CD14-positive monocyte (primary cell): ENCODE measurements at regions not wholly inside any gene's neighbourhood (a gene's known extent, or its start where the extent isn't known, plus 50 kb on each side); places are given as distances from the start of the nearest gene placed in this dataset.

Source experiments
- DNase-seq, 3 donors: peaks; one replicate each; pipeline ENCODE4 v3.0.0-alpha.2; 2011 to 2022
- H2AFZ ChIP-seq: 2 replicates; pipeline ENCODE4 v1.6.0; 2012; ENCODE audit warnings: mild to moderate bottlenecking, low read depth, low read length, inconsistent platforms; ENCODE audit not compliant: insufficient read depth, poor library complexity, severe bottlenecking
- H3K27ac ChIP-seq, 2 donors: 1 replicate in 1 of 2; 2 replicates in 1 of 2; pipeline ENCODE4 v1.5.1; 2012 to 2013; ENCODE audit warnings: low read length in 2 of 2, control low read depth in 1 of 2, inconsistent platforms in 1 of 2, low read depth in 1 of 2, mild to moderate bottlenecking in 1 of 2
- H3K27me3 ChIP-seq, 2 donors: one replicate each; pipeline versions ENCODE4 v1.6.0 to v1.6.1; 2011 to 2013; ENCODE audit warnings: low read length in 2 of 2; ENCODE audit not compliant: control insufficient read depth in 2 of 2, insufficient read depth in 2 of 2
- H3K36me3 ChIP-seq, 2 donors: replicated peaks in 1 of 2; 1 replicate in 1 of 2; 2 replicates in 1 of 2; pipeline versions ENCODE4 v1.5.1 to v1.6.1; 2012 to 2013; ENCODE audit warnings: low read length in 2 of 2, control low read depth in 1 of 2, inconsistent platforms in 1 of 2, mild to moderate bottlenecking in 1 of 2; ENCODE audit not compliant: insufficient read depth in 2 of 2, control insufficient read depth in 1 of 2
- H3K4me1 ChIP-seq, 2 donors: 1 replicate in 1 of 2; 2 replicates in 1 of 2; pipeline versions ENCODE4 v1.5.1 to v1.6.1; 2012 to 2013; ENCODE audit warnings: low read length in 2 of 2, control low read depth in 1 of 2, inconsistent platforms in 1 of 2, mild to moderate bottlenecking in 1 of 2, moderate library complexity in 1 of 2; ENCODE audit not compliant: insufficient read depth in 2 of 2, control insufficient read depth in 1 of 2
- H3K4me2 ChIP-seq: replicated peaks from 2 replicates; pipeline ENCODE3; 2012; ENCODE audit warnings: low read length, moderate library complexity, mild to moderate bottlenecking; ENCODE audit not compliant: poor library complexity, severe bottlenecking; ENCODE audit errors: extremely low read depth
- H3K4me3 ChIP-seq, 3 experiments: fragments of 200-600 bp in 1 of 3; sonication (generic) in 1 of 3; replicated peaks in 1 of 3; 1 replicate in 2 of 3; 2 replicates in 1 of 3; pipeline ENCODE4 v1.5.1; 2011 to 2013; ENCODE audit warnings: low read length in 3 of 3, mild to moderate bottlenecking in 3 of 3, control low read depth in 2 of 3, low read depth in 2 of 3, inconsistent platforms in 1 of 3, moderate library complexity in 1 of 3
- H3K79me2 ChIP-seq: 2 replicates; pipeline ENCODE4 v1.6.0; 2012; ENCODE audit warnings: mild to moderate bottlenecking, control low read depth, inconsistent platforms, low read length, moderate library complexity; ENCODE audit not compliant: insufficient read depth
- H3K9ac ChIP-seq: 2 replicates; pipeline ENCODE4 v1.6.0; 2017; ENCODE audit warnings: low read length, mild to moderate bottlenecking; ENCODE audit not compliant: insufficient read depth, poor library complexity, severe bottlenecking
- H3K9me3 ChIP-seq, 2 donors: replicated peaks in 1 of 2; 1 replicate in 1 of 2; 2 replicates in 1 of 2; pipeline versions ENCODE4 v1.5.1 to v1.6.1; 2012 to 2013; ENCODE audit warnings: low read length in 2 of 2, control low read depth in 1 of 2; ENCODE audit not compliant: control insufficient read depth in 1 of 2, insufficient read depth in 1 of 2
- H4K20me1 ChIP-seq: 2 replicates; pipeline ENCODE4 v1.6.0; 2012; ENCODE audit warnings: mild to moderate bottlenecking, low read length, control low read depth, moderate library complexity; ENCODE audit not compliant: insufficient read depth
- H3K27ac Mint-ChIP-seq, 7 donors: one replicate each; pipeline ENCODE4 v1.8.0; 2020; ENCODE audit warnings: mild to moderate bottlenecking in 7 of 7, mixed read lengths in 7 of 7, moderate library complexity in 6 of 7, inconsistent platforms in 2 of 7
- H3K27me3 Mint-ChIP-seq, 3 donors: one replicate each; pipeline ENCODE4 v1.8.0; 2021 to 2022; ENCODE audit warnings: low read depth in 3 of 3, mild to moderate bottlenecking in 3 of 3, mixed read lengths in 3 of 3, moderate library complexity in 3 of 3, inconsistent platforms in 1 of 3
- H3K36me3 Mint-ChIP-seq, 2 donors: one replicate each; pipeline ENCODE4 v1.8.0; 2020; ENCODE audit warnings: mixed read lengths in 2 of 2, inconsistent platforms in 1 of 2, mild to moderate bottlenecking in 1 of 2
- H3K4me1 Mint-ChIP-seq: one replicate; pipeline ENCODE4 v1.8.0; 2020; ENCODE audit warnings: mild to moderate bottlenecking, mixed read lengths
- H3K4me3 Mint-ChIP-seq, 2 donors: one replicate each; pipeline ENCODE4 v1.8.0; 2020; ENCODE audit warnings: mild to moderate bottlenecking in 2 of 2, mixed read lengths in 2 of 2, moderate library complexity in 1 of 2
- H3K9me3 Mint-ChIP-seq, 7 donors: one replicate each; pipeline ENCODE4 v1.8.0; 2020 to 2022; ENCODE audit warnings: mixed read lengths in 7 of 7, mild to moderate bottlenecking in 6 of 7, moderate library complexity in 6 of 7, inconsistent platforms in 2 of 7
- WGBS: methylation state at CpG from one replicate; pipeline ENCODE4 v1.1.5; 2013; ENCODE audit warnings: missing lambda C conversion rate; ENCODE audit not compliant: insufficient coverage; 5-methylcytosine and 5-hydroxymethylcytosine counted together
- intact Hi-C, 2 donors: fragments of 100-400 bp; cut with micrococcal nuclease; formaldehyde crosslinking; loops; one replicate each; pipeline versions ENCODE4 v1.15.0 to v1.15.1; 2023
- TF ChIP-seq, protein P1 (sequence below): fragments of 200-600 bp; IDR thresholded peaks from one replicate; pipeline ENCODE4 v1.8.0; 2022; ENCODE audit warnings: antibody characterized with exemption, mild to moderate bottlenecking

DNA sequence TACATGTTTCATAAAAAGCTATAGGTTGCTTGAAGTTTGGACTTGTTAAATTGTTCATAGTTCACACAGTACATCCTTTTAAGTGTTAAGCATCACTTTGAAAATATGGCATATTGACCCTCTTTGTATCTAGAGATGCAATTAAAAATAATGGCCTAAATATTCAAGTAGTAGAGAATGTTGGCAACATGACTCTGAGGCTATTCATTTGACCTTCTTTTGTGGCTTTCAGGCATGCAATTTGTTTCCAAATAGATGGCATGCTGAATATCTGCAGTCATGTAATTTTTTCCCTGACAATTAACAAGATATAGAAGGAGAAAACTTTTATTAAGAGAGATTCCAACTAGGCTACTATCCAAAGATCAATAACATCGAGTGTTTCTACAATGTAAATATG lies 230.5 kb upstream of the ZRANB2 start:
- Histone ChIP-seq H3K27me3 (no peaks in the 10 kb centered on the region), H3K9ac (no peak overlapping the region), H3K4me1 (no peaks in the 10 kb centered on the region), H3K79me2 (no peaks in the 10 kb centered on the region), H2AFZ (no peak overlapping the region), H3K36me3 (no peaks in the 10 kb centered on the region), H4K20me1 (no peaks in the 10 kb centered on the region), H3K4me2 (no peak overlapping the region), H3K27ac (no peak overlapping the region), H3K9me3 (peaks cover 4 to 6% of the 10 kb centered on the region in 2 donors), H3K4me3 (no peak overlapping the region)
- H3K36me3 Mint-ChIP-seq: no peaks in the 10 kb centered on the region
- TF ChIP-seq, protein P1, sequence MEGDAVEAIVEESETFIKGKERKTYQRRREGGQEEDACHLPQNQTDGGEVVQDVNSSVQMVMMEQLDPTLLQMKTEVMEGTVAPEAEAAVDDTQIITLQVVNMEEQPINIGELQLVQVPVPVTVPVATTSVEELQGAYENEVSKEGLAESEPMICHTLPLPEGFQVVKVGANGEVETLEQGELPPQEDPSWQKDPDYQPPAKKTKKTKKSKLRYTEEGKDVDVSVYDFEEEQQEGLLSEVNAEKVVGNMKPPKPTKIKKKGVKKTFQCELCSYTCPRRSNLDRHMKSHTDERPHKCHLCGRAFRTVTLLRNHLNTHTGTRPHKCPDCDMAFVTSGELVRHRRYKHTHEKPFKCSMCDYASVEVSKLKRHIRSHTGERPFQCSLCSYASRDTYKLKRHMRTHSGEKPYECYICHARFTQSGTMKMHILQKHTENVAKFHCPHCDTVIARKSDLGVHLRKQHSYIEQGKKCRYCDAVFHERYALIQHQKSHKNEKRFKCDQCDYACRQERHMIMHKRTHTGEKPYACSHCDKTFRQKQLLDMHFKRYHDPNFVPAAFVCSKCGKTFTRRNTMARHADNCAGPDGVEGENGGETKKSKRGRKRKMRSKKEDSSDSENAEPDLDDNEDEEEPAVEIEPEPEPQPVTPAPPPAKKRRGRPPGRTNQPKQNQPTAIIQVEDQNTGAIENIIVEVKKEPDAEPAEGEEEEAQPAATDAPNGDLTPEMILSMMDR: no peak
- DNase-seq: no peak
- peaks cover 3 to 9% (median 5%) of the 10 kb centered on the region in 7 donors for H3K9me3 Mint-ChIP-seq
- intact Hi-C loops: no loop called here
- no peak overlapping the region for H3K4me3 Mint-ChIP-seq
- H3K4me1 Mint-ChIP-seq: no peaks in the 10 kb centered on the region
- H3K27ac Mint-ChIP-seq: no peak overlapping the region
- no peaks in the 10 kb centered on the region for H3K27me3 Mint-ChIP-seq
- WGBS: no CpG with 5 or more reads among the region's 1 CpG

DNA sequence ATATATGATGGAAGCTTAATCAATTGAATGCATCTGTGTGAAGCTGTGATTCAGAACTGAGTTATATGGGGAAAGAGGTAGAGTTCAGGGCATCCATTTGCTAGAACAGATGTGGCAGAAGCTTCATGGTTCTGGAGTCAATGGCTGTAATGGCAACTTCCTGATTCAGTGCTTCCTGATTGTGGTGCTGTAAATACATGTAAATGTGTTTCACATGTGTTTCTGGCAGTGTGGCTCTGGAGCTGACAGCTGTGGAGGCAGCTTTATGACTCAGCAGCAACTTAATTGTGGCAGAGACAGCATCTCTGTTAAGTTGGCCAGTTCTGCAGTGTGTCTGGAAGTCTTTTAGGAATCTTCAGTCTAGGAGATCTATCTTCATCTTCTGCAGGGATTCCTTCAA lies 226.6 kb upstream of the ZRANB2 start:
- no peak overlapping the region for H3K4me2 ChIP-seq
- H3K27ac ChIP-seq: no peak overlapping the region
- Mint-ChIP-seq H3K27me3 (no peaks in the 10 kb centered on the region), H3K4me1 (no peaks in the 10 kb centered on the region), H3K4me3 (no peak overlapping the region), H3K27ac (no peak overlapping the region), H3K36me3 (no peaks in the 10 kb centered on the region), H3K9me3 (peaks cover 0 to 6% (median 3%) of the 10 kb centered on the region in 7 donors)
- no peak overlapping the region for H3K9ac ChIP-seq
- H3K27me3 ChIP-seq: no peaks in the 10 kb centered on the region
- no peaks in the 10 kb centered on the region for H3K4me1 ChIP-seq
- H3K4me3 ChIP-seq: no peak overlapping the region
- TF ChIP-seq, protein P1: no peak
- DNase-seq: no peak
- intact Hi-C loops: no loop called here
- no peaks in the 10 kb centered on the region for H3K9me3 ChIP-seq
- no peaks in the 10 kb centered on the region for H4K20me1 ChIP-seq
- H3K79me2 ChIP-seq: no peaks in the 10 kb centered on the region
- no peaks in the 10 kb centered on the region for H3K36me3 ChIP-seq
- H2AFZ ChIP-seq: no peak overlapping the region
